ENCODE measurements at regions not wholly inside any gene's neighbourhood (a gene's known extent, or its start where the extent isn't known, plus 50 kb on each side); places are given as distances from the start of the nearest gene placed in this dataset.

DNA sequence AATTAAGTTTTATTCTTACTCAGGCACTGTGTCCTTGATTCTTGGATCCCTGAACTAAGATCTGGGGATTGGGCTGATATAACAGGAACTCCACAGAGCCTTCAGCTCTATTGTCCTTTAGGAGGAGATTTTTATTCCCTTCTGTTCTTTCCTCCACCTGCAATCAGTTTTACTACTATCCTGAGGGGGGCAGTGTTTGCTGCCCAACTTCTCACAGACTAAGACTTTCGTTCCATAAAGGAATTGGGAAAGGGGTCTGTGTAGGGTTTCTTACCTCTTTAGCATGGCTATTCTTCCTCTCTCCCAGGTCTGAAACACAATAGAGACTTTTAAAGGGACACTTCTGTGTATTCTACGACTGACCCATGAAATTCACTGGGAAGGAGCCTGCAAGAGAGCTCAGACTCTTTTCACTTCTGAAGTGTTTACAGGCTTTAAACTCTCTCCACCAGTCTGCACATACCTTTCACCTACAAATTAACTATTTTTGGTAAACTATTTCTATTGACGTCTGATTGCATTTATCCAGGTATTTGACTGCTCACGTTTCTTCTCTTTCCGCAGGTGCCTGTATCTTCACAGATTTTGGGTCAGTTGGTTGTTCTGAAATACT, 103.3 kb upstream of the DEPDC1 start:
- POLR2A ChIA-PET = no interaction called here
- Mint-ChIP-seq H3K9me3 (no peaks in the 10 kb centered on the region), H3K4me3 (no peak overlapping the region), H3K36me3 (ENCODE audit: low read depth) (no peaks in the 10 kb centered on the region), H3K27me3 (no peaks in the 10 kb centered on the region), H3K4me1 (ENCODE audit: low read depth) (no peaks in the 10 kb centered on the region), H3K27ac (no peak overlapping the region)
- DNase-seq (peak; percentile 1), ATAC-seq (no peak)
- TF ChIP-seq, protein P1, sequence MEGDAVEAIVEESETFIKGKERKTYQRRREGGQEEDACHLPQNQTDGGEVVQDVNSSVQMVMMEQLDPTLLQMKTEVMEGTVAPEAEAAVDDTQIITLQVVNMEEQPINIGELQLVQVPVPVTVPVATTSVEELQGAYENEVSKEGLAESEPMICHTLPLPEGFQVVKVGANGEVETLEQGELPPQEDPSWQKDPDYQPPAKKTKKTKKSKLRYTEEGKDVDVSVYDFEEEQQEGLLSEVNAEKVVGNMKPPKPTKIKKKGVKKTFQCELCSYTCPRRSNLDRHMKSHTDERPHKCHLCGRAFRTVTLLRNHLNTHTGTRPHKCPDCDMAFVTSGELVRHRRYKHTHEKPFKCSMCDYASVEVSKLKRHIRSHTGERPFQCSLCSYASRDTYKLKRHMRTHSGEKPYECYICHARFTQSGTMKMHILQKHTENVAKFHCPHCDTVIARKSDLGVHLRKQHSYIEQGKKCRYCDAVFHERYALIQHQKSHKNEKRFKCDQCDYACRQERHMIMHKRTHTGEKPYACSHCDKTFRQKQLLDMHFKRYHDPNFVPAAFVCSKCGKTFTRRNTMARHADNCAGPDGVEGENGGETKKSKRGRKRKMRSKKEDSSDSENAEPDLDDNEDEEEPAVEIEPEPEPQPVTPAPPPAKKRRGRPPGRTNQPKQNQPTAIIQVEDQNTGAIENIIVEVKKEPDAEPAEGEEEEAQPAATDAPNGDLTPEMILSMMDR (IDR thresholded peaks at IDR 0.05) = no peak
- intact Hi-C loops (cut with micrococcal nuclease) = no loop called here
- CTCF ChIA-PET = no interaction called here

GRCh38 chr1:68608289-68608688, 111.4 kb upstream of the DEPDC1 start:
- Mint-ChIP-seq H3K9me3 (peaks cover 8% of the 10 kb centered on the region), H3K4me3 (no peak overlapping the region), H3K27me3 (no peaks in the 10 kb centered on the region), H3K36me3 (ENCODE audit: low read depth) (no peaks in the 10 kb centered on the region), H3K4me1 (ENCODE audit: low read depth) (no peaks in the 10 kb centered on the region), H3K27ac (no peak overlapping the region)
- intact Hi-C loops (cut with micrococcal nuclease) = no loop called here
- ATAC-seq = no peak
- no peak for DNase-seq
- ChIA-PET CTCF (interaction anchor here (0.5 kb wide), 1 partner anchor 461 kb away, joined by 3 read pairs; no protein-coding TSS in a partner anchor), POLR2A (no interaction called here)
- TF ChIP-seq, protein P1 (IDR thresholded peaks at IDR 0.05) = no peak

GRCh38 chr1:68615312-68615711, 118.4 kb upstream of the DEPDC1 start:
- H3K9me3 Mint-ChIP-seq = peaks cover 12% of the 10 kb centered on the region
- H3K4me3 Mint-ChIP-seq = no peak overlapping the region
- DNase-seq (no peak), ATAC-seq (no peak)
- TF ChIP-seq, protein P1 (IDR thresholded peaks at IDR 0.05) = no peak
- POLR2A ChIA-PET = no interaction called here
- H3K4me1 Mint-ChIP-seq (ENCODE audit: low read depth) = no peaks in the 10 kb centered on the region
- H3K27ac Mint-ChIP-seq = no peak overlapping the region
- CTCF ChIA-PET = no interaction called here
- intact Hi-C loops (cut with micrococcal nuclease) = no loop called here
- no peaks in the 10 kb centered on the region for H3K27me3 Mint-ChIP-seq
- no peaks in the 10 kb centered on the region for H3K36me3 Mint-ChIP-seq (ENCODE audit: low read depth)

GRCh38 chr1:68617942-68618341, 121.1 kb upstream of the DEPDC1 start:
- no peaks in the 10 kb centered on the region for H3K4me1 Mint-ChIP-seq (ENCODE audit: low read depth)
- ATAC-seq (no peak), DNase-seq (no peak)
- H3K27ac Mint-ChIP-seq = no peak overlapping the region
- CTCF ChIA-PET = no interaction called here
- no peak overlapping the region for H3K4me3 Mint-ChIP-seq
- H3K36me3 Mint-ChIP-seq (ENCODE audit: low read depth) = no peaks in the 10 kb centered on the region
- TF ChIP-seq, protein P1 (IDR thresholded peaks at IDR 0.05) = no peak
- POLR2A ChIA-PET = no interaction called here
- H3K9me3 Mint-ChIP-seq = peaks cover 10% of the 10 kb centered on the region
- intact Hi-C loops (cut with micrococcal nuclease) = no loop called here
- no peaks in the 10 kb centered on the region for H3K27me3 Mint-ChIP-seq

DNA sequence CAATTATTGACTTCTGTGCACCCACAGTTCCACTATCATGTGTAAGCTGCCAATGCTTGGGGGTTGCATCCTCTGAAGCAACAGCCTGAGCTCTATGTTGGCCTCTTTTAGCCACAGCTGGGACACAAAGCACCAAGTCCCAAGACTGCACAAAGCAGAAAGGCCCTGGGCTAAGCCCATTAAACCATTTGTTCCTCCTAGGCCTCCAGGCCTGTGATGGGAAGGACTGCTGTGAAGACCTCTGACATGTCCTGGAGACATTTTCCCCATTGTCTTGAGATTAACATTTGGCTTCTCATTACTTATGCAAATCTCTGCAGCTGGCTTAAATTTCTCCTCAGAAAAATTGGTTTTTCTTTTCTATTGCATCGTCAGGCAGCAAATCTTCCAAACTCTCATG, 123.7 kb upstream of the DEPDC1 start:
- Mint-ChIP-seq H3K27ac (no peak overlapping the region), H3K9me3 (peaks cover 9% of the 10 kb centered on the region), H3K27me3 (no peaks in the 10 kb centered on the region), H3K4me3 (no peak overlapping the region), H3K36me3 (ENCODE audit: low read depth) (no peaks in the 10 kb centered on the region), H3K4me1 (ENCODE audit: low read depth) (no peaks in the 10 kb centered on the region)
- DNase-seq = no peak
- CTCF ChIA-PET = no interaction called here
- POLR2A ChIA-PET = no interaction called here
- TF ChIP-seq, protein P1 (IDR thresholded peaks at IDR 0.05) = no peak
- intact Hi-C loops (cut with micrococcal nuclease) = no loop called here
- no peak for ATAC-seq
